GM18868 (cell line): ENCODE measurements at regions not wholly inside any gene's neighbourhood (a gene's known extent, or its start where the extent isn't known, plus 50 kb on each side); places are given as distances from the start of the nearest gene placed in this dataset.

Experiments
- ATAC-seq: cut with Tn5 transposase; IDR thresholded peaks from one replicate; pipeline ENCODE4 v1.9.1; 2021; ENCODE audit warnings: mild to moderate bottlenecking, moderate library complexity; ENCODE audit not compliant: unreplicated experiment

DNA sequence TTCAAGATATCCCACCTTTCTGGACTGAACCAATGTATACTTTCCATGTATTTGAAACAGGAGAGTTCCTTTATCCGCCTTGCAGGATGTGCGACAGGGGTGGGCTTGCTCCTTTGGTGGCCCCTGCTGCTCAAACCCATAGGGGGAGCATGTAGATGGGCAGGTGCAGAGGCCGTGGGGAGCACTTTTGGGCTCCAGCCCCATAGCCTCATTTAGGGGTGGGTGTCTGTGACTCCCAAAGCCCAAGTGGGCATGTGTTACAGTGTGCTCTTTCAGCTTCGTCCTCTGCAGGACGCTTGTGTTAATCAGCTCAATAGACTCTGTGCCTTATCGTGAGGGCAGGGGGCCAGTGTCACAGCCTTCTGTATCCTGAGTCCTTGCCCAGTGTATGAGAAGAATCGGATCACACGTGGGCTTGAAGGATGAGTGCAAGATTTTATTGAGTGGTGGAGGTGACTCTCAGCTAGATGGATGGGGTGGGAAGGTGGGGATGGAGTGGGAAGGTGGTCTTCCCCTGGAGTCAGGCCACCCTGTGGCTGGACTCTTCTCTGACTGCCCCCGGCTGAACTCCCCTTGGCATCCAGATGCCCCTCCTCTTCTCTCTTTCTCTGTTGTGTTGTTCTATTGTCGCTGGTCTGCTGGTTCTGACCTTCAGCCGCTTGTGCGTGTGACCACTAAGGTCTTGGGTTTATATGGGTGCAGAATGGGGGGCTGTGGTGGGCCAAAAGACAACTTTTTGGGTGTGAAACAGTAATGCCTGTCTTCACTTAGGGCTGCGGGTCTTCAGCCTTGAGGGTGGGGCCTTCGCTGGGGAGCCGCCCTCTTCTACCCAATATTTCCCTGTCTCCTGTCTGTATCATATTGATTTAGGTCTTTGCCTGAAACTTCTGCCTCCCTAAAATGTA, 262.2 kb downstream of the GLRX3 start:
- ATAC-seq = no peak

- no peak for ATAC-seq
Observed at GRCh38 chr10:130399425-130399950, 263.3 kb downstream of the GLRX3 start.

GRCh38 chr10:130400890-130401289, 264.7 kb downstream of the GLRX3 start:
- no peak for ATAC-seq

GRCh38 chr10:130401860-130402765, 265.9 kb downstream of the GLRX3 start:
- ATAC-seq = no peak

GRCh38 chr10:130403153-130404075, 267.2 kb downstream of the GLRX3 start:
- ATAC-seq = no peak

- ATAC-seq = no peak
Observed at GRCh38 chr10:130404476-130405055, 268.4 kb downstream of the GLRX3 start.

DNA sequence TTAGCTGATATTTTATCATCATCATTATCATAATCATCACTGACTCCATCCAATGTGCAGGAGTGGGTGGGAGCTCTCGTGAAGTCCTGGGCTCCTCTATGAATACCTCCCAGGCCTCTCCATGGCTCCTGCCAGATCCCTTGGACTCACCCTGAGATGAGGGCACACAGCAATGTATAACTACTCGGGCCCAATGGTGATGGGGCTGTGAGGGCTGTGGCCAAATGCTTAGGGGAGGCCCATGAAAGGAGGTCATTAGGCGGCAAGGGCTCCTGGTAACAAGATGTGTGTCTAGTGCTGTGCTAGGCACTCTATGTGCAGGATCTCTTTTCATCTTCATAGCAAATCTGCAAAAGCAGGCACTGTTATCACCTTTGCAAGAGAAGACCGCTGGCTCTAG, 270.9 kb downstream of the GLRX3 start:
- no peak for ATAC-seq

GRCh38 chr10:130409331-130409730, 273.1 kb downstream of the GLRX3 start:
- ATAC-seq = no peak

GRCh38 chr10:130409931-130410330, 273.7 kb downstream of the GLRX3 start:
- ATAC-seq = no peak

DNA sequence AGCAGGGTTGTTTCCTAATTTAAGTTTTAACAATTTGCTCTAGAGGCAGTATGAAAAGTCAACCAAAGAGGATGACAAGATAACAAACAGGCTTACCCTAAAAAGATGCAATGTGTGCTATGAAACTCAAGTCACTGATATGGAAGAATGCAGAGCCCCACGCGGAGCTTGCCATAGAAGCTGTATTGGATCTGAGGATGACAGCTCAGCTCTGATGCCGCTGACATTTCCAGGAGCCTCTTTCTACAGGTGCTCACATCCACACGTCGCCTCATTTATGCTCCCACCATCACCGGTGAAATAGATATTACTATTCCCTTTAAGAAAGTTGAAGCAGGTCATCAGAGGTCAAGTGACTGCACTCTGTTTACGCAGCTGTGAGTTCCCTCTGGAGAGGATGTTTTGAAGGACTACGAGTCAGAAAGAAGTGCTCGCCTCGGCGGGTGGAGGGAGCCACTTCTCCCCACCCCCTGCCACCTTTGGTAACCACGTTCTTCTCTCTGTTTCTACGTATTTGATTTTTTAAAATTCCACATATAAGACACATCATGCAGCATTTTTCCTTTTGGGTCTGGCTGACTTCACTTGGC, 275.4 kb downstream of the GLRX3 start:
- ATAC-seq = no peak

GRCh38 chr10:130412317-130412716, 276.1 kb downstream of the GLRX3 start:
- ATAC-seq = no peak

- no peak for ATAC-seq
Observed at GRCh38 chr10:130416334-130417150, 280.4 kb downstream of the GLRX3 start.

DNA sequence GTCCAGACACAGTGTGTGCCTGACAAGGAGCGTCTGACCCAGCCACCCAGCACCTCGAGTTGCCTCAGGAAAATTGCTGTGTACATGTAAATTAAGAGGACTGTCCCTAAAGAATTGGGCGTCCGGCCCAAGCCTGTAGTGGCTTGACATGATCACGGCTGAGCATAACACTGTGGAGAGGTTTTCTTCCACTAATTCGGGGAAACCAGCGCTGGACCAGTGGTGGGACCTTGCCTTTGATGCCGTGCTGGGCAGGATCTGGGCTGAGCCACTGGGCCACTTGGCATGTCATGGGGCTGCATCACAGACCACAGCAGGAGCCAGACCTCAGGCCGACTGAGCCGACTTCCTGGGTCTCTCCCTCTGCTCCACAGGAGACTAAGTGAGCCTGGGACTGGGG, 282.5 kb downstream of the GLRX3 start:
- no peak for ATAC-seq

DNA sequence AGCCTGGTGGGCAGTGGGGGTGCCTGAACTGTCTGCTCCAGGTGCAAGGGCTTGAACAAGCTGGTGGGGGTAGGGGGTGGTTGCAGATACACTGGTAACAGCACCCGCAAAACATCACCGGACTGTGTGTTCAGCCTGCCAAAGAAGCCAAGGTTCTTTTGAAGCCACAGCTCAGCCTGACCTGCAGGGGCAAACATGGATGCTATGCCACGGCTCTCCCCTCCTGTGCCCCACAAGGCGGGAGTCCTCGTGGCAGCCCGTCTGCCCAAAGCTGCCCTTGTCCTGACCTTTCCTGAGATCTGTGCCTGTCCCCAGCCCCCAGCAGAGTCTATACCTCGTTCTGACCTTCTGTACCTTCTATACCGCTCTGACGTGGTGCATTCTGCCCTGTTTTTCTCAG, 285.7 kb downstream of the GLRX3 start:
- no peak for ATAC-seq

DNA sequence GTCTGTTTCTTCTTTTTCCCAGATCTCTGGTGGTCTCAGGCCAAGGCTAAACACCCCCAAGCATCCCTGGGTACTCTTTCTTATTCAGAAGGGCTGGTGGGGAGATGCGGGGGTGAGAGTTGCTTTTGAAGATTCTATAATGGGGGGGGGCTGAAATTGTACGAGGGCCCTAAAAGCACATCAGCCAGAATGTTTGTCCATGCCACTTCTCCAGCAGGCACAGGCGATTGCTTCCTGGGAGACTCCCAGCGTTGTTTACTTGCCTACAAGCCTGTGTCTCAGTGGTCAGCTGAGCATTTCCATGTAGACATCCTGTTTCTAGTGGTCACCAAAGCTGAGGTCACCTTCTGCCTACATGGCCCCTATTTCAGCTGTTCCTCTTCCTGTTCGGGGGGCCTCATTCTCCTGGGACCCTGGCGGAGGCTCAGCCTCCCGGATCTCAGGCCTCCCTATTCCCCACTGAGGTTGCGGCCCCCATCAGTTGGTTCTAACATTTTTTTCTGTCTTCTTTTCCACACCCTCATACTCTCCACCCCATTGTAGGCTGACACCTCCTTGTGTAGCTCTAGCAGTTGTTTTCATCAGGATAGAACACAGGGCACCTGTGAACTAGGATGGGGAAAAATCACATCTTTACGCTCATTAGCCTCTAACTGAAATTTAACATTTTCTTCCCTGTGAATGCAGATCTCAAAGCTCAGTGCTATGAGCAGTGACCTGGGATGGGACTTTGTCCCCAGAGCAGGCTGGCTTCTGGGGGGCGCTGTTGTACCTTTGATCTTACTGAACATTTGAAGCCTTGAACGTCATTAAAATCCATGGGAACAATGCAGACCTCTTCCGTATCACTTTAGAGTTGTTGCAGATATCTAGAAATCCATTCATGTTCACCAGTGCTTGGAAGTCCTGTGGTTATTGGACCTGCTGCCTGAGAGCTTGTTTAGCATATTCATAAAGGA, 286.5 kb downstream of the GLRX3 start:
- ATAC-seq = no peak

DNA sequence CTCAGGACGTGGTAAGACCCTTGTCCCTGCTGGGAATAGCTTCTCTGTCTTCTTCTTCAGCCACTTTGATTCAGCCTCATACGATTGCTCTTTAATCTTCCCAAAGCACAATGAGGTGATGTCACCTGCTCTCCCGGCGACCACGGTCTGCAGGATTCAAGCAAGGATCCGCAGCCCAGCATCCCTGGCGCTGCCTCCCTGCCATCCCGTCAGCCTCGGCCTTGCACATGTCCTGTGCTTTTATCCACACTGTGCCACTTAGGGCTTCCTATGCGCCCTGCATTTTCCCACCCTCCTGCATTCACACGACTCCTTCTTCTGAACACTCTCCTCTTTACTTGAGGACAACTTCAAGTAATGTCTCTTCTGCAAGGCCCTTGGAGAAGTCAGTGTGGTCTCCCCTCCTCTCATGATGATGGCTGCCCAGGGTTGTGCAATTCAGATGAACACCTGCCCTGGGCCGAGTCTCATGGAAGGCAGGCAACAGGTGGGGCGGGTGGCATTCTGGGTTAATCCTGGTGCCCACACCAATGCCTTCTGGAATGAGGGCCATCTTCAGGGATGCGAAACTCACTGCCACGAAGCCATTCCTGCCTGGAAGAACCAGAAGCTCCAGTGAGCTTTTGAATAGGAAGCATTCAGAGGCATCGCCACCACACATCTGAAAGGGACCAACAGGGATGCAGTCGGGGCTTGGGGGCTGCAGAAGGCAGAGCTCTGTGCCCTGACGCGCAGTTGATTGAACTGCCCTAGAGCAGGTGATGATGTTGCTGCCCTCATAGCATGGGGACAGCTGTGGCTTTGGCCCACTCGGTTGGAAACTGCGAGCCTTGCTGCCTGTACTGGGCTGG, 287.5 kb downstream of the GLRX3 start:
- ATAC-seq = no peak

- no peak for ATAC-seq
Observed at GRCh38 chr10:130424418-130424817, 288.2 kb downstream of the GLRX3 start.
